ENCODE measurements at regions not wholly inside any gene's neighbourhood (a gene's known extent, or its start where the extent isn't known, plus 50 kb on each side); places are given as distances from the start of the nearest gene placed in this dataset.

- Histone ChIP-seq H3K9me3 (no peaks in the 10 kb centered on the region), H3K27me3 (no peaks in the 10 kb centered on the region), H3K27ac (no peak overlapping the region), H3K4me1 (peaks cover 0 to 12% (median 0%) of the 10 kb centered on the region in 4 donors), H3K36me3 (no peaks in the 10 kb centered on the region), H3K4me3 (no peak overlapping the region)
- 16% methylated on average over 10 of the region's 13 CpGs for WGBS (ENCODE audit: insufficient coverage, low coverage, low lambda C conversion rate, missing lambda C conversion rate)
- TF ChIP-seq, protein P1, sequence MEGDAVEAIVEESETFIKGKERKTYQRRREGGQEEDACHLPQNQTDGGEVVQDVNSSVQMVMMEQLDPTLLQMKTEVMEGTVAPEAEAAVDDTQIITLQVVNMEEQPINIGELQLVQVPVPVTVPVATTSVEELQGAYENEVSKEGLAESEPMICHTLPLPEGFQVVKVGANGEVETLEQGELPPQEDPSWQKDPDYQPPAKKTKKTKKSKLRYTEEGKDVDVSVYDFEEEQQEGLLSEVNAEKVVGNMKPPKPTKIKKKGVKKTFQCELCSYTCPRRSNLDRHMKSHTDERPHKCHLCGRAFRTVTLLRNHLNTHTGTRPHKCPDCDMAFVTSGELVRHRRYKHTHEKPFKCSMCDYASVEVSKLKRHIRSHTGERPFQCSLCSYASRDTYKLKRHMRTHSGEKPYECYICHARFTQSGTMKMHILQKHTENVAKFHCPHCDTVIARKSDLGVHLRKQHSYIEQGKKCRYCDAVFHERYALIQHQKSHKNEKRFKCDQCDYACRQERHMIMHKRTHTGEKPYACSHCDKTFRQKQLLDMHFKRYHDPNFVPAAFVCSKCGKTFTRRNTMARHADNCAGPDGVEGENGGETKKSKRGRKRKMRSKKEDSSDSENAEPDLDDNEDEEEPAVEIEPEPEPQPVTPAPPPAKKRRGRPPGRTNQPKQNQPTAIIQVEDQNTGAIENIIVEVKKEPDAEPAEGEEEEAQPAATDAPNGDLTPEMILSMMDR (IDR thresholded peaks at IDR 0.05) = no peak
- TF ChIP-seq POLR2A (IDR thresholded peaks at IDR 0.05) = no peak
- intact Hi-C loops (cut with DNase I) = no loop called here
- DNase-seq (peak in 1 of 3 donors; percentile 66), ATAC-seq (peak; percentile 79 to 98 (median 98))
These were observed 112.0 kb upstream of the PDE10A start for GRCh38 chr6:165774903-165775601.

- intact Hi-C loops (cut with DNase I) = no loop called here
- DNase-seq (no peak), ATAC-seq (no peak)
- Histone ChIP-seq H3K27me3 (no peaks in the 10 kb centered on the region), H3K36me3 (no peaks in the 10 kb centered on the region), H3K4me3 (no peak overlapping the region), H3K27ac (no peak overlapping the region), H3K9me3 (no peaks in the 10 kb centered on the region), H3K4me1 (peaks cover 0 to 9% (median 0%) of the 10 kb centered on the region in 4 donors)
- TF ChIP-seq, protein P1 (IDR thresholded peaks at IDR 0.05) = no peak
- no peak for TF ChIP-seq POLR2A (IDR thresholded peaks at IDR 0.05)
- WGBS (ENCODE audit: insufficient coverage, low coverage, low lambda C conversion rate, missing lambda C conversion rate) = 82% methylated on average over 7 of the region's 14 CpGs
These were observed 107.5 kb upstream of the PDE10A start for GRCh38 chr6:165770397-165771082.

GRCh38 chr6:165769884-165770283 is 106.8 kb upstream of the PDE10A start:
- Histone ChIP-seq H3K36me3 (no peaks in the 10 kb centered on the region), H3K4me3 (no peak overlapping the region), H3K27me3 (no peaks in the 10 kb centered on the region), H3K4me1 (peaks cover 0 to 2% (median 0%) of the 10 kb centered on the region in 4 donors), H3K27ac (no peak overlapping the region), H3K9me3 (no peaks in the 10 kb centered on the region)
- WGBS (ENCODE audit: insufficient coverage, low coverage, low lambda C conversion rate, missing lambda C conversion rate) = 37% methylated on average over 3 of the region's 3 CpGs
- ATAC-seq (no peak), DNase-seq (no peak)
- intact Hi-C loops (cut with DNase I) = no loop called here
- TF ChIP-seq, protein P1 (IDR thresholded peaks at IDR 0.05) = no peak
- TF ChIP-seq POLR2A (IDR thresholded peaks at IDR 0.05) = no peak

DNA sequence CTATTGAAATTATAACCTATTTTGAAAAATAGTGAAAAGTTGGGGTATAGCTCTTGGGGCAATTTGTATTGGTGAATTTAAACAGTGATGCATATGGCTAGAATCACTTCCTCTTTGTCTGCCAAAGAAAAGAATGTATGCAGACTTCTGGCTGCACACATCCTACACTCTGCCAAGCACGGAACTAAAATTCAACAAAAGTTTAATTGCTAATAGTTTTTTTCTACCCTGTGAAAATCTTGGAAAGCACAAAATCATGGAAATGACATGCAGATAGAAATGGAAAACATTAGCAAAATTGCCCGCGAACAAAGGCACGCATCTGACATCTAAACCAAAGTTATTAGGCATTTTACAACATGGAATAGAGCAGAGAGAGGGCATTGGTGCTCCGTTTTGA is 106.4 kb upstream of the PDE10A start:
- H3K36me3 ChIP-seq = no peaks in the 10 kb centered on the region
- TF ChIP-seq, protein P1 (IDR thresholded peaks at IDR 0.05) = no peak
- no peak for TF ChIP-seq POLR2A (IDR thresholded peaks at IDR 0.05)
- no peaks in the 10 kb centered on the region for H3K27me3 ChIP-seq
- ATAC-seq (no peak), DNase-seq (no peak)
- no peak overlapping the region for H3K4me3 ChIP-seq
- no peak overlapping the region for H3K27ac ChIP-seq
- intact Hi-C loops (cut with DNase I) = no loop called here
- H3K4me1 ChIP-seq = no peaks in the 10 kb centered on the region
- no peaks in the 10 kb centered on the region for H3K9me3 ChIP-seq
- WGBS (ENCODE audit: insufficient coverage, low coverage, low lambda C conversion rate, missing lambda C conversion rate) = 67% methylated on average over 5 of the region's 5 CpGs

Data from right lobe of liver (tissue), 6 donors.